ENCODE measurements at regions not wholly inside any gene's neighbourhood (a gene's known extent, or its start where the extent isn't known, plus 50 kb on each side); places are given as distances from the start of the nearest gene placed in this dataset.

DNA sequence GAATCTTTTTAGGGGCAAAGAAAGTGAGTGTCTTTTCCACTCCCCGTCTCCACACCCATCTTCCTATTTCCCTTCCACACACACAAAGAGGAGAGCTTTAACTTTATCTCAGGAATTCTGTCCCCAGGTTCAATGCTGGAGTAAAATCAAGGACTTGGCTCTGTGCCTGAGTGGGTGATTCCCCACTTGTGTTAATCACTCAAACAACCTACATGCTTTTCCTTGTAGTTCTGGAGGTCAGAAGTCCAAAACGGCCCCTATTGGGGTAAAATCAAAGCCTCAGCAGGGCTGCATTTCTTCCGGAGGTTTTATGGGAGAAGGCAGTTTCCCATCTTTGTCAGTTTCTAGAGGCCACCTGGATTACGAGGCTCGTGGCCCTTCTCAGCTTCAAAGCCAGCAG, 422.3 kb upstream of the RBFOX1 start:
- Mint-ChIP-seq H3K36me3 (ENCODE audit: low read depth) (peaks cover 9% of the 10 kb centered on the region; the same call in 1 of the 2 replicates), H3K4me1 (ENCODE audit: low read depth) (no peaks in the 10 kb centered on the region), H3K4me3 (no peak overlapping the region), H3K27me3 (ENCODE audit: insufficient read depth) (peaks cover 2% of the 10 kb centered on the region; the same call in 1 of the 2 replicates), H3K9me3 (peaks cover 67% of the 10 kb centered on the region), H3K27ac (no peak overlapping the region)
- TF ChIP-seq CTCF (IDR thresholded peaks at IDR 0.05) = no peak
- no peak for DNase-seq

GRCh38 chr16:6905601-6906000, 427.0 kb upstream of the RBFOX1 start:
- no peak overlapping the region for H3K27ac Mint-ChIP-seq
- DNase-seq = no peak
- peaks cover 9% of the 10 kb centered on the region; the same call in 1 of the 2 replicates for H3K36me3 Mint-ChIP-seq (ENCODE audit: low read depth)
- no peak overlapping the region for H3K4me3 Mint-ChIP-seq
- TF ChIP-seq CTCF (IDR thresholded peaks at IDR 0.05) = no peak
- no peaks in the 10 kb centered on the region for H3K4me1 Mint-ChIP-seq (ENCODE audit: low read depth)
- peaks cover 79% of the 10 kb centered on the region for H3K9me3 Mint-ChIP-seq
- no peaks in the 10 kb centered on the region; the same call in 1 of the 2 replicates for H3K27me3 Mint-ChIP-seq (ENCODE audit: insufficient read depth)

GRCh38 chr16:6903671-6904070, 429.0 kb upstream of the RBFOX1 start:
- no peak for DNase-seq
- Mint-ChIP-seq H3K4me1 (ENCODE audit: low read depth) (no peaks in the 10 kb centered on the region), H3K9me3 (peaks cover 75% of the 10 kb centered on the region), H3K27ac (no peak overlapping the region), H3K36me3 (ENCODE audit: low read depth) (0 out of 2 replicates have a peak, but pooled peaks cover 5% of the 10 kb centered on the region), H3K27me3 (ENCODE audit: insufficient read depth) (no peaks in the 10 kb centered on the region; the same call in none of the 2 replicates), H3K4me3 (no peak overlapping the region)
- TF ChIP-seq CTCF (IDR thresholded peaks at IDR 0.05) = no peak

DNA sequence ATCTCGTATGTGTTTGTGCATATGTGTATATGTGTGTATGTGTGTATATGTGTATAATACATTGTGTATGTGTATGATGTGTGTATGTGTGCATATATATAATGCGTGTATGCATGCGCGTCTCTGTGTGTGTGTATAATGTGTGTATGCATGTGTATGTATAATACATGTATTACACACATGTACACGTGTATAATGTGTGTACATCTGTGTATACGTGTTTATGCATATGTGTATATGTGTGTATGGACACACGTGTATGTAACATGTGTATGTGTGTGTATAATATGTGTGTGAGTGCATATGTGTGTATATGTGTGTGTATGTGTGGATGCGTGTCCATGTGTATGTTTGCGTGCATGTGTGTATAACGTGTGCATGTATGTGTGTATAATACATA, 433.7 kb upstream of the RBFOX1 start:
- no peak for TF ChIP-seq CTCF (IDR thresholded peaks at IDR 0.05)
- H3K9me3 Mint-ChIP-seq = peaks cover 58% of the 10 kb centered on the region
- H3K4me1 Mint-ChIP-seq (ENCODE audit: low read depth) = no peaks in the 10 kb centered on the region
- H3K36me3 Mint-ChIP-seq (ENCODE audit: low read depth) = no peaks in the 10 kb centered on the region; the same call in 1 of the 2 replicates
- no peaks in the 10 kb centered on the region; the same call in none of the 2 replicates for H3K27me3 Mint-ChIP-seq (ENCODE audit: insufficient read depth)
- DNase-seq = no peak
- H3K4me3 Mint-ChIP-seq = no peak overlapping the region
- H3K27ac Mint-ChIP-seq = no peak overlapping the region

DNA sequence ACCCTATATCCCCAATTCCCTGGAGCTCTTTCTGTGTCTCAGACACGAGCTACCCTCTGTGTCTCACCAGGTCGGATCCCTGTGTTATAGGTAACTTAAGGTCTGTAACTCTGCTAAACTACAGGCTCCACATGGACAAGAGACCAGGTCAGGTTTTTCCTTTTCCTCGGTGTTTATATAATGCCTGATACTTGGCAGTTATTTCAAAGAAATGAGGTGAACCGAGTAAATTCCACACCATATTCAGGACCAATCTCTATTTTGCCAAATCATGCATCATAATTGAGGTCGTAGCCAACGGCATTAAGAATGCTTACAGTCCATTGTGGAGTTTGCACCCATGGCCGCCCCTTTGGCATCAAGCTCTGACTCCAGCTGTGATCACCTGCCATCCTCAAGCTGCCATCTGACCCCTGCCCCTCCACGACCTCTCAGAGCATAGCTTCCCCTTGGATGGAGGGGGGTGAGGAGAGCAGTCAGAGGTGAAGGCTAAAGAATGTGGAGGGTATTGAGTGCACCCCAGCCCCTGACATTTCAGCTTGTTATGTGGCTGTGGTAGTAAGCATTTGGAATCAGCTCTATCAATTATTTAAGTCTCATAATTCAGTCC, 434.7 kb upstream of the RBFOX1 start:
- Mint-ChIP-seq H3K4me3 (no peak overlapping the region), H3K36me3 (ENCODE audit: low read depth) (no peaks in the 10 kb centered on the region; the same call in 1 of the 2 replicates), H3K4me1 (ENCODE audit: low read depth) (no peaks in the 10 kb centered on the region), H3K27me3 (ENCODE audit: insufficient read depth) (no peaks in the 10 kb centered on the region; the same call in 1 of the 2 replicates), H3K9me3 (peaks cover 51% of the 10 kb centered on the region), H3K27ac (no peak overlapping the region)
- no peak for TF ChIP-seq CTCF (IDR thresholded peaks at IDR 0.05)
- DNase-seq = no peak
